ENCODE measurements at regions not wholly inside any gene's neighbourhood (a gene's known extent, or its start where the extent isn't known, plus 50 kb on each side); places are given as distances from the start of the nearest gene placed in this dataset.

DNA sequence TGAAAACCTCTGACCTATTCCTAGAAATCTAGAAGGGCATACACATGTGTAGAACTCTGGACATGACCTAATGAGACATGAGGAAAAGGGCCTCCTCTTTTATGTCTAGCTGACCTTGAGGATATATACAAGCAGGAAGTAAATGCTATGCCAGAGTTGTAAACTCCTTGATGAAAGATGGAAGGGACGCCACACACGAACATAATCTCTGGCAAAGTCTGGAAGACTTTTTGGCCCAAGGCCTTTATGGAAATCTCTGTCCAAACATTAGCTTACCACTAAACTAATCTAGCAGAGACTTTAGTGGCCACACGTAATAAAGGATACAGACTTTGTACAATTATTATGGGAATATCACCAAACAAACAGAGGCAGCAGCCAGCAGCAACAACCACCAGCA lies 138.1 kb upstream of the THSD7A start:
- H3K4me1 ChIP-seq: no peaks in the 10 kb centered on the region
- no peak overlapping the region for H3K9ac ChIP-seq
- H3K27me3 ChIP-seq (ENCODE audit: control insufficient read depth, insufficient read depth, low read length): no peaks in the 10 kb centered on the region
- no peaks in the 10 kb centered on the region for H3K79me2 ChIP-seq
- no peak overlapping the region for H2AFZ ChIP-seq
- TF ChIP-seq, protein P1, sequence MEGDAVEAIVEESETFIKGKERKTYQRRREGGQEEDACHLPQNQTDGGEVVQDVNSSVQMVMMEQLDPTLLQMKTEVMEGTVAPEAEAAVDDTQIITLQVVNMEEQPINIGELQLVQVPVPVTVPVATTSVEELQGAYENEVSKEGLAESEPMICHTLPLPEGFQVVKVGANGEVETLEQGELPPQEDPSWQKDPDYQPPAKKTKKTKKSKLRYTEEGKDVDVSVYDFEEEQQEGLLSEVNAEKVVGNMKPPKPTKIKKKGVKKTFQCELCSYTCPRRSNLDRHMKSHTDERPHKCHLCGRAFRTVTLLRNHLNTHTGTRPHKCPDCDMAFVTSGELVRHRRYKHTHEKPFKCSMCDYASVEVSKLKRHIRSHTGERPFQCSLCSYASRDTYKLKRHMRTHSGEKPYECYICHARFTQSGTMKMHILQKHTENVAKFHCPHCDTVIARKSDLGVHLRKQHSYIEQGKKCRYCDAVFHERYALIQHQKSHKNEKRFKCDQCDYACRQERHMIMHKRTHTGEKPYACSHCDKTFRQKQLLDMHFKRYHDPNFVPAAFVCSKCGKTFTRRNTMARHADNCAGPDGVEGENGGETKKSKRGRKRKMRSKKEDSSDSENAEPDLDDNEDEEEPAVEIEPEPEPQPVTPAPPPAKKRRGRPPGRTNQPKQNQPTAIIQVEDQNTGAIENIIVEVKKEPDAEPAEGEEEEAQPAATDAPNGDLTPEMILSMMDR (IDR thresholded peaks at IDR 0.05): no peak
- H3K36me3 ChIP-seq (ENCODE audit: control insufficient read depth, insufficient read depth, low read length): no peaks in the 10 kb centered on the region
- no peak overlapping the region for H3K4me2 ChIP-seq (ENCODE audit: low read length)
- no peaks in the 10 kb centered on the region for H3K9me3 ChIP-seq (ENCODE audit: control insufficient read depth, low read length)
- no peak overlapping the region for H3K27ac ChIP-seq
- no peak overlapping the region for H3K4me3 ChIP-seq (ENCODE audit: low read depth, low read length)

DNA sequence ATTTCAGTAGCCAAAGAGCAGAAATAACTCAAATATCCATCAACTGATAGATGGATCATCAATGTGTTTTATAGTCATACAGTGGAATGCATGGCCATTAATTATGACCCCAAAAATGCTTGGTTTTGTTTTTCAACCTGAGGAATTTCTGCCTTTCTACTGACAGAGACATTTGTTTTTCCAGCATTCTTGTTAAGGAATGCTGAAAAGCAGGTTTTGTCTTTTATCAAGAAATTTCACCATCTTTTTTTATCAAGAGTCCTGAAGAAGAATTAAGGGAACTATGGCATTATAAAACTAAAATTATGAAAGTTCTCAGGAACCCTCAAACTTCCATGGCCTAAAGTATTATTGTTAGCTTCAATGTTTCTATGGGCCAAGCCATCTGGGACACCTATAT lies 153.4 kb upstream of the THSD7A start:
- Histone ChIP-seq H2AFZ (no peak overlapping the region), H3K79me2 (no peaks in the 10 kb centered on the region), H3K9ac (no peak overlapping the region), H3K27ac (no peak overlapping the region), H3K27me3 (ENCODE audit: control insufficient read depth, insufficient read depth, low read length) (no peaks in the 10 kb centered on the region), H3K4me1 (no peaks in the 10 kb centered on the region), H3K36me3 (ENCODE audit: control insufficient read depth, insufficient read depth, low read length) (no peaks in the 10 kb centered on the region), H3K4me2 (ENCODE audit: low read length) (no peak overlapping the region), H3K4me3 (ENCODE audit: low read depth, low read length) (no peak overlapping the region), H3K9me3 (ENCODE audit: control insufficient read depth, low read length) (no peaks in the 10 kb centered on the region)
- TF ChIP-seq, protein P1 (IDR thresholded peaks at IDR 0.05): no peak

DNA sequence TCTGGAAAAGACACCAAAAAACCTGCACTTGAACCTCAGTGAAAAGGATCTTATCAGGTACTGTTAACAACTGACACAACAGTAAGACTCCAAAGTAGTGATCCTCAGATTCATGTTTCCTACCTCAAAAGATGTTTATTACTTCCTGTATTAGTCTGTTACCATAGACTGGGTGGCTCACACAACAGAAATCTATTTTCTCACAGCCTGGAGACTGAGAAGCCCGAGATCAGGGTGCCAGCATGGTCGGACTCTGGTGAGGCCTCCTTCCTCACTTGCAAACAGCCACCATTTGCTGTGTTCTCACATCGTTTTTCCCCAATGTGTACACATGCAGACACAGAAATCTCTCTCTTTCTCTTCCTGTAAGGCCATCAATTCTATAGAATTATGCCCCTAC lies 154.0 kb upstream of the THSD7A start:
- Histone ChIP-seq H3K27ac (no peak overlapping the region), H3K4me2 (ENCODE audit: low read length) (no peak overlapping the region), H3K36me3 (ENCODE audit: control insufficient read depth, insufficient read depth, low read length) (no peaks in the 10 kb centered on the region), H3K4me1 (no peaks in the 10 kb centered on the region), H3K79me2 (no peaks in the 10 kb centered on the region), H3K9ac (no peak overlapping the region), H3K9me3 (ENCODE audit: control insufficient read depth, low read length) (no peaks in the 10 kb centered on the region), H3K27me3 (ENCODE audit: control insufficient read depth, insufficient read depth, low read length) (no peaks in the 10 kb centered on the region), H3K4me3 (ENCODE audit: low read depth, low read length) (no peak overlapping the region), H2AFZ (peak overlapping the region; percentile 7)
- TF ChIP-seq, protein P1 (IDR thresholded peaks at IDR 0.05): no peak

DNA sequence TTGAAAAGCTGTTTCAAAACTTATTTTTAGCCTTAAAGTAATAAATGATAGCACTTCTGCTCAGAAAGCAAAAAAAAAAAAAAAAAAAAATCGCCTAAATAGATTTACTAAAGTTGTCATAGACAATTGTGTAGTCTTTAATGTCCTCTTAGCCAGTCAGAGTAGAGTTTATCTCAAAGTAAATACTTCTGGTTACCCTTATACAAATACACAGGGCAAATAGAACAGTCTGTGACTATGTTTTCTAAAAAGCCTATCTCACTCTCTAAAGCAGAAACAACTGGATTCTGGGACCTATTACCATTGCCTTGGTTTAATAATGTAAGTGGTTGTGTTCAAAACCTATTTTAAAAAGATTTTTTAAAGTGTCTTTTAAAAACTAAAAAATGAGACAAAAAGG lies 156.2 kb upstream of the THSD7A start:
- Histone ChIP-seq H3K9me3 (ENCODE audit: control insufficient read depth, low read length) (no peaks in the 10 kb centered on the region), H3K9ac (no peak overlapping the region), H2AFZ (no peak overlapping the region), H3K36me3 (ENCODE audit: control insufficient read depth, insufficient read depth, low read length) (no peaks in the 10 kb centered on the region), H3K4me2 (ENCODE audit: low read length) (no peak overlapping the region), H3K79me2 (no peaks in the 10 kb centered on the region), H3K4me3 (ENCODE audit: low read depth, low read length) (no peak overlapping the region), H3K27ac (no peak overlapping the region), H3K27me3 (ENCODE audit: control insufficient read depth, insufficient read depth, low read length) (no peaks in the 10 kb centered on the region), H3K4me1 (no peaks in the 10 kb centered on the region)
- TF ChIP-seq, protein P1 (IDR thresholded peaks at IDR 0.05): no peak

DNA sequence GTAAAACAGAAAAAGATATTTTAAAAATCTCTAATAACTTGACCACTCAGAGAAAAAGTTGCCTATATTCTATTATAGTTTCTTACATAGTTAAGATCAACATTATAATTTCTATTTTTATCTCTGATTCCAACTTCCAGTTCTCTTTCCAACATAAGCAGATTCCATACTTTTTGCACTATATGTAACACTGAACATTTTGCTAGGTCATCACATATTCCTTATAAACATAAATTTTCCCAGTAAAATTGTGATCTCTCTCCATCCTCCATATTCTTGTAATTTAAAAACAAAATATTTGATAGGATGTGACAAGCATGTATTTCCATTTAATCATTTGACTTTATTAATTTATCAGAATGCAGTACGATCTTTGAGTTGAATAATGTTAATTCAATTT lies 170.4 kb upstream of the THSD7A start:
- Histone ChIP-seq H3K9me3 (ENCODE audit: control insufficient read depth, low read length) (no peaks in the 10 kb centered on the region), H3K27ac (no peak overlapping the region), H3K4me3 (ENCODE audit: low read depth, low read length) (no peak overlapping the region), H3K36me3 (ENCODE audit: control insufficient read depth, insufficient read depth, low read length) (no peaks in the 10 kb centered on the region), H3K9ac (no peak overlapping the region), H3K27me3 (ENCODE audit: control insufficient read depth, insufficient read depth, low read length) (no peaks in the 10 kb centered on the region), H3K4me1 (no peaks in the 10 kb centered on the region), H3K79me2 (no peaks in the 10 kb centered on the region), H3K4me2 (ENCODE audit: low read length) (no peak overlapping the region), H2AFZ (no peak overlapping the region)
- TF ChIP-seq, protein P1 (IDR thresholded peaks at IDR 0.05): no peak

Measured in parathyroid adenoma (tissue), 2 donors.